SK-N-SH treated with all-trans-retinoic acid at 6 μM for 48 hours (cell line): ENCODE measurements at regions not wholly inside any gene's neighbourhood (a gene's known extent, or its start where the extent isn't known, plus 50 kb on each side); places are given as distances from the start of the nearest gene placed in this dataset.
"Not testable (repeated sequence)": the region's sequence is repeated elsewhere in the genome, so short reads cannot be mapped to it uniquely, and the experiment has no call there.

ENCODE experiments used
- ATAC-seq: fragments of 200-7000 bp; cut with Tn5 transposase; 3 replicates; pipeline ENCODE4 v1.9.1; 2020; ENCODE audit warnings: mild to moderate bottlenecking, moderate library complexity
- ARNTL ChIP-seq: fragments of 450-650 bp; formaldehyde crosslinking; IDR thresholded peaks from 2 replicates; pipeline ENCODE4 v1.5.0; 2020; ENCODE audit warnings: low read depth, mild to moderate bottlenecking, moderate library complexity, borderline replicate concordance
- BACH2 ChIP-seq: fragments of 250-450 bp; sonication (Bioruptor Pico); IDR thresholded peaks from 2 replicates; pipeline ENCODE4 v1.9.0; 2021; ENCODE audit warnings: mild to moderate bottlenecking, borderline replicate concordance
- ESRRG ChIP-seq: fragments of 250-450 bp; sonication (Bioruptor Pico); IDR thresholded peaks from 2 replicates; pipeline ENCODE4 v1.6.1; 2021; ENCODE audit warnings: mild to moderate bottlenecking
- GLIS3 ChIP-seq: fragments of 250-450 bp; sonication (Bioruptor Pico); IDR thresholded peaks from 2 replicates; pipeline ENCODE4 v1.5.0; 2020; ENCODE audit warnings: mild to moderate bottlenecking, moderate library complexity
- ISL1 ChIP-seq: fragments of 250-450 bp; sonication (Bioruptor Pico); IDR thresholded peaks from 2 replicates; pipeline ENCODE4 v2.1.2; 2022; ENCODE audit warnings: mild to moderate bottlenecking, moderate library complexity
- OSR1 ChIP-seq: fragments of 250-450 bp; sonication (Bioruptor Pico); IDR thresholded peaks from 2 replicates; pipeline ENCODE4 v1.8.0; 2022; ENCODE audit warnings: moderate library complexity, mild to moderate bottlenecking, inconsistent platforms
- PATZ1 ChIP-seq: fragments of 250-450 bp; sonication (Bioruptor Pico); IDR thresholded peaks from 2 replicates; pipeline ENCODE4 v1.8.0; 2020; ENCODE audit warnings: mild to moderate bottlenecking, moderate library complexity, borderline replicate concordance
- POU6F1 ChIP-seq: fragments of 250-450 bp; sonication (Bioruptor Pico); IDR thresholded peaks from 2 replicates; pipeline ENCODE4 v1.8.0; 2021; ENCODE audit warnings: low read depth, mild to moderate bottlenecking, moderate library complexity, borderline replicate concordance
- PPARA ChIP-seq: fragments of 250-450 bp; sonication (Bioruptor Pico); IDR thresholded peaks from 2 replicates; pipeline ENCODE4 v1.5.0; 2020; ENCODE audit warnings: mild to moderate bottlenecking, borderline replicate concordance
- RARB ChIP-seq: fragments of 250-450 bp; sonication (Bioruptor Pico); IDR thresholded peaks from 2 replicates; pipeline ENCODE4 v1.8.0; 2021; ENCODE audit warnings: mild to moderate bottlenecking, moderate library complexity
- SNAI2 ChIP-seq: fragments of 250-450 bp; sonication (Bioruptor Pico); IDR thresholded peaks from 2 replicates; pipeline ENCODE4 v1.5.0; 2020; ENCODE audit warnings: mild to moderate bottlenecking, moderate library complexity
- TOX ChIP-seq: fragments of 250-450 bp; sonication (Bioruptor Pico); IDR thresholded peaks from 2 replicates; pipeline ENCODE4 v1.8.0; 2021; ENCODE audit warnings: mild to moderate bottlenecking, moderate library complexity, borderline replicate concordance
- TSHZ2 ChIP-seq: fragments of 250-450 bp; sonication (Bioruptor Pico); IDR thresholded peaks from 2 replicates; pipeline ENCODE4 v1.5.0; 2020; ENCODE audit warnings: mild to moderate bottlenecking, moderate library complexity
- ZC3H10 ChIP-seq: fragments of 250-450 bp; sonication (Bioruptor Pico); IDR thresholded peaks from 2 replicates; pipeline ENCODE4 v1.5.1; 2021; ENCODE audit warnings: mild to moderate bottlenecking, moderate library complexity
- ZFP3 ChIP-seq: fragments of 250-450 bp; sonication (Bioruptor Pico); IDR thresholded peaks from 2 replicates; pipeline ENCODE4 v1.5.0; 2020; ENCODE audit warnings: mild to moderate bottlenecking, moderate library complexity
- ZNF565 ChIP-seq: fragments of 450-650 bp; formaldehyde crosslinking; conservative IDR thresholded peaks from 2 replicates; pipeline ENCODE4 v1.5.0; 2020; ENCODE audit warnings: low read depth, mild to moderate bottlenecking, moderate library complexity
- ZNF70 ChIP-seq: fragments of 450-650 bp; formaldehyde crosslinking; IDR thresholded peaks from 2 replicates; pipeline ENCODE4 v1.5.0; 2020; ENCODE audit warnings: mild to moderate bottlenecking, moderate library complexity
- ZNF8 ChIP-seq: fragments of 450-650 bp; formaldehyde crosslinking; IDR thresholded peaks from 2 replicates; pipeline ENCODE4 v1.5.0; 2020; ENCODE audit warnings: mild to moderate bottlenecking, moderate library complexity
- TF ChIP-seq, protein P1 (sequence below): fragments of 250-450 bp; sonication (Bioruptor Pico); IDR thresholded peaks from 2 replicates; pipeline ENCODE4 v1.5.1; 2020; ENCODE audit warnings: low read depth, mild to moderate bottlenecking, moderate library complexity
- TF ChIP-seq, protein P2 (sequence below): fragments of 250-450 bp; sonication (Bioruptor Pico); IDR thresholded peaks from 2 replicates; pipeline ENCODE4 v1.5.1; 2021; ENCODE audit warnings: mild to moderate bottlenecking, moderate library complexity

DNA sequence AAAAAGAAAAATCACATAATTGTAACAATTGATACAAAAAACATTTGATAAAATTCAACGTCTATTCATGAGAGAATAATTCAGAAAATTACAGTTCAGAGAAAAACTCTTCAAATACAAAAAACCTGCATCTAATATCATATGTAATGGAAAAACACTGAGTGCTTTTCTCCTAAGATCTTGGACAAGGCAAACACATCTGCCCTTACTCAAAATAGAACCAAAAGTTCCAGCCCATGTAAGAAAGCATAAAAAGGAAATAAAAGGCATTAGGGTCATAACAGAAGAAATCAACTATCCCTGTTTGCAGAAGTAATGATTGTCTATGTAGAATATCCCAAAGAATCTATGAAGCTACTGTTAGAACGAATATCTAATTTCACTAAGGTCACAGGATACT, 721.4 kb downstream of the RFPL4B start:
- ATAC-seq = no peak; the same call in 2 of the 3 replicates
- TF ChIP-seq ZNF8 (CRISPR knock-in tag) = no peak
- TF ChIP-seq PPARA (CRISPR knock-in tag) = no peak
- TF ChIP-seq RARB (CRISPR knock-in tag) = no peak
- TF ChIP-seq ISL1 = no peak
- TF ChIP-seq OSR1 = no peak

- not testable (repeated sequence) for ATAC-seq
Measured at GRCh38 chr6:113070681-113071080, 723.6 kb downstream of the RFPL4B start.

GRCh38 chr6:113073611-113074191, 726.6 kb downstream of the RFPL4B start:
- TF ChIP-seq OSR1 (no peak), ISL1 (peak; percentile 53)
- ATAC-seq = peak; percentile 70

- no peak for ATAC-seq
- no peak for TF ChIP-seq PATZ1 (CRISPR knock-in tag)
- no peak for TF ChIP-seq RARB (CRISPR knock-in tag)
- TF ChIP-seq, protein P1, sequence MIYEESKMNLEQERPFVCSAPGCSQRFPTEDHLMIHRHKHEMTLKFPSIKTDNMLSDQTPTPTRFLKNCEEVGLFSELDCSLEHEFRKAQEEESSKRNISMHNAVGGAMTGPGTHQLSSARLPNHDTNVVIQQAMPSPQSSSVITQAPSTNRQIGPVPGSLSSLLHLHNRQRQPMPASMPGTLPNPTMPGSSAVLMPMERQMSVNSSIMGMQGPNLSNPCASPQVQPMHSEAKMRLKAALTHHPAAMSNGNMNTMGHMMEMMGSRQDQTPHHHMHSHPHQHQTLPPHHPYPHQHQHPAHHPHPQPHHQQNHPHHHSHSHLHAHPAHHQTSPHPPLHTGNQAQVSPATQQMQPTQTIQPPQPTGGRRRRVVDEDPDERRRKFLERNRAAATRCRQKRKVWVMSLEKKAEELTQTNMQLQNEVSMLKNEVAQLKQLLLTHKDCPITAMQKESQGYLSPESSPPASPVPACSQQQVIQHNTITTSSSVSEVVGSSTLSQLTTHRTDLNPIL (CRISPR knock-in tag) = no peak
- TF ChIP-seq OSR1 = no peak
- TF ChIP-seq ESRRG (CRISPR knock-in tag) = no peak
- TF ChIP-seq ZFP3 = no peak
- TF ChIP-seq ZNF70 (CRISPR knock-in tag) = no peak
- no peak for TF ChIP-seq GLIS3 (CRISPR knock-in tag)
- no peak for TF ChIP-seq TSHZ2 (CRISPR knock-in tag)
- TF ChIP-seq SNAI2 (CRISPR knock-in tag) = no peak
- no peak for TF ChIP-seq ZNF565 (CRISPR knock-in tag)
- no peak for TF ChIP-seq POU6F1 (CRISPR knock-in tag)
- TF ChIP-seq ISL1 = no peak
- no peak for TF ChIP-seq BACH2 (CRISPR knock-in tag)
- TF ChIP-seq ARNTL (CRISPR knock-in tag) = no peak
- no peak for TF ChIP-seq TOX (CRISPR knock-in tag)
- TF ChIP-seq ZC3H10 (CRISPR knock-in tag) = no peak
- TF ChIP-seq, protein P2, sequence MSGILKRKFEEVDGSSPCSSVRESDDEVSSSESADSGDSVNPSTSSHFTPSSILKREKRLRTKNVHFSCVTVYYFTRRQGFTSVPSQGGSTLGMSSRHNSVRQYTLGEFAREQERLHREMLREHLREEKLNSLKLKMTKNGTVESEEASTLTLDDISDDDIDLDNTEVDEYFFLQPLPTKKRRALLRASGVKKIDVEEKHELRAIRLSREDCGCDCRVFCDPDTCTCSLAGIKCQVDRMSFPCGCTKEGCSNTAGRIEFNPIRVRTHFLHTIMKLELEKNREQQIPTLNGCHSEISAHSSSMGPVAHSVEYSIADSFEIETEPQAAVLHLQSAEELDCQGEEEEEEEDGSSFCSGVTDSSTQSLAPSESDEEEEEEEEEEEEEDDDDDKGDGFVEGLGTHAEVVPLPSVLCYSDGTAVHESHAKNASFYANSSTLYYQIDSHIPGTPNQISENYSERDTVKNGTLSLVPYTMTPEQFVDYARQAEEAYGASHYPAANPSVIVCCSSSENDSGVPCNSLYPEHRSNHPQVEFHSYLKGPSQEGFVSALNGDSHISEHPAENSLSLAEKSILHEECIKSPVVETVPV = no peak
- TF ChIP-seq PPARA (CRISPR knock-in tag) = no peak
- TF ChIP-seq ZNF8 (CRISPR knock-in tag) = no peak
Measured at GRCh38 chr6:113076116-113076515, 729.0 kb downstream of the RFPL4B start.
